Activated CD4-positive, CD25-positive, alpha-beta regulatory T cell treated with anti-CD3 and anti-CD28 coated beads, Interleukin-2, amount 50 U/mL, for 72 hours (primary cell): ENCODE measurements at regions not wholly inside any gene's neighbourhood (a gene's known extent, or its start where the extent isn't known, plus 50 kb on each side); places are given as distances from the start of the nearest gene placed in this dataset.

Experiments
- DNase-seq: peaks from one replicate; pipeline ENCODE4 v3.0.0; 2021

DNA sequence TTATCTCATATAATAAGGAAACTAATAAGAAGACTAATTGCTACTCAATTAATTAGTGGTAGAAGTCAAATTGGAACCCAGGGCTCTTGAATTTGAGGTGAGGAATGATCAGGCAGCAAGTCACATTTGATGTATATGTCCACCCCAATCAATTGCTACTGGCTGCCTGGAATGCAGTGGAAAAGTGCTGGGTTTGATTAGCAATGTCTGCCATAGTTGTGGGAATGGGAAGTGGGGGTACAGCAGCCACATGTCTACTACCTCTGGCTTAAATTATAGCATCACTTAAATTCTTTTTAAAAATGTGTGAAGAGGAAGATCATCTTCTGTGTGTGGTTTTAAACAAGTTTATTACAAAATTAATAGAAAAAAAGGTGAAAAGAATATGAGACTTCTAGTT is 50.8 kb upstream of the NAV2 start:
- DNase-seq: no peak

DNA sequence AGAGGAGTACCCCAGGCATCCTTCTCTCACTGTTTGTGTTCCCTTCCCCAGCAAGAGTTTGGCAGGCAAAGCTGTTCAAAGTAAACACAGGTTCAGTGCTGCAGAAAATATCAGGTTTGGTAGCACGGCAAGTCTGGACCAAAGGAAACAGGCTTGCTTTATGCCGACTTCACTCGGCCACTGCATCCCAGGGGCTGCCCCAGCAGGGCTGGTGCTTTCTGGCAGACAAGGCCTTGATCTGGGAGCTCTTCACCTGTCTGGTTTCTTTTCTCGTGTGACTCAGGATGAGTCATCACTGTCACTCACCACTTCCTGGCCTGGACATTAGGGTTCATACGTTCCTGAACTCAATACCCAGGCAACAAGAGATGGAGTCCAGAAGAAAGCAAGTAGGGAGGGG is 52.6 kb upstream of the NAV2 start:
- DNase-seq: no peak

GRCh38 chr11:19659529-19659928 is 53.1 kb upstream of the NAV2 start:
- DNase-seq: no peak

GRCh38 chr11:19658344-19658743 is 54.3 kb upstream of the NAV2 start:
- no peak for DNase-seq

- DNase-seq: no peak
Measured at GRCh38 chr11:19656140-19656541, 56.5 kb upstream of the NAV2 start.

- DNase-seq: no peak
Measured at GRCh38 chr11:19652623-19653375, 59.8 kb upstream of the NAV2 start.

- DNase-seq: no peak
Measured at GRCh38 chr11:19651653-19652052, 61.0 kb upstream of the NAV2 start.

GRCh38 chr11:19651028-19651427 is 61.6 kb upstream of the NAV2 start:
- no peak for DNase-seq

- DNase-seq: no peak
Measured at GRCh38 chr11:19650467-19650866, 62.2 kb upstream of the NAV2 start.

DNA sequence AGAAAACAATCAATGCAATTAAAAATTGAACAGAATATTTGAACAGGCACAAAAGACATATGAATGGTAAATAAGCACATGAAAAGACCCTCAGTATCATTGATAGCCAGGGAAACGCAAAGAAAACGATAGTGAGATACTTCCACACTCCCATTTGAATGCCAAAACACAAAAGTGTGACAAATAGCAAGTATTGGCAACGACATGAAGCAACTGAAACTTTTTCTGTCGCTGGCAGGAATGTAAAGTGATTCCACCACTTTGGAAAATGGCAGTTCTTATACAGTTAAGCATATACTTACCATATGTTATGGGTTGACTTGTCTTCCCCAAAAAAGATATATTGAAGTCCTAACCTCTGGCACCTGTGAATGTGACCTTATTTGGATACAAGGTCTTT is 62.9 kb upstream of the NAV2 start:
- no peak for DNase-seq

- no peak for DNase-seq
Measured at GRCh38 chr11:19648321-19648720, 64.3 kb upstream of the NAV2 start.

DNA sequence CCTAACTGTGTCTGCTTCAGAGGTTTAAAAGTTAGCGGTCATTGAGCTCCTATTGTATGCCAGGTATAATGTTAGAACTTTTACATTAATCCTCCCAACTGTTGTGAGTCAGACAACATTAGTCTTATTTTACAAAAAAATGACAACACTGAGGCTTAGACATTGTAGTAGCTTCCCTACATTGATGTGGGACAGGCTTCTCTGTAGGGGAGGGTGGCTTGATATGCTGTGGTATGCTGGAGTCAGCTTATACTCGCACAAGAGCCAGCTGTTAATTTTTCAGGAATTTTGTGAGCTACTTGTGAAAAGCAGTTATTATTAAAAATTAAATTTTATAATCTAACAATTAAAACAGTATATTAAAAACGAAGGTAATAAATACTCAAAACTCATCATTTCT is 64.8 kb upstream of the NAV2 start:
- DNase-seq: no peak

GRCh38 chr11:19646921-19647320 is 65.7 kb upstream of the NAV2 start:
- DNase-seq: no peak

- no peak for DNase-seq
Measured at GRCh38 chr11:19646308-19646707, 66.3 kb upstream of the NAV2 start.

GRCh38 chr11:19644316-19644715 is 68.3 kb upstream of the NAV2 start:
- no peak for DNase-seq

GRCh38 chr11:19642185-19643158 is 70.2 kb upstream of the NAV2 start:
- DNase-seq: no peak

- DNase-seq: no peak
Measured at GRCh38 chr11:19639603-19640105, 73.0 kb upstream of the NAV2 start.

GRCh38 chr11:19635332-19635731 is 77.3 kb upstream of the NAV2 start:
- no peak for DNase-seq

- DNase-seq: no peak
Measured at GRCh38 chr11:19633276-19633675, 79.4 kb upstream of the NAV2 start.

- no peak for DNase-seq
Measured at GRCh38 chr11:19632499-19632834, 80.2 kb upstream of the NAV2 start.

GRCh38 chr11:19631712-19632498 is 80.7 kb upstream of the NAV2 start:
- DNase-seq: no peak

- no peak for DNase-seq
Measured at GRCh38 chr11:19628018-19628417, 84.6 kb upstream of the NAV2 start.

- no peak for DNase-seq
Measured at GRCh38 chr11:19627566-19627965, 85.1 kb upstream of the NAV2 start.
